ENCODE measurements at regions not wholly inside any gene's neighbourhood (a gene's known extent, or its start where the extent isn't known, plus 50 kb on each side); places are given as distances from the start of the nearest gene placed in this dataset.

- no peaks in the 10 kb centered on the region for H3K79me2 ChIP-seq (ENCODE audit: control insufficient read depth, insufficient read depth, low read length, unreplicated experiment)
- no peak overlapping the region for H3K4me3 ChIP-seq (ENCODE audit: low read depth, low read length)
- no peak overlapping the region for H2AFZ ChIP-seq (ENCODE audit: low read length, unreplicated experiment)
- H3K36me3 ChIP-seq (ENCODE audit: insufficient read depth, low read length): no peaks in the 10 kb centered on the region
- no peaks in the 10 kb centered on the region for H3K4me1 ChIP-seq (ENCODE audit: control insufficient read depth, insufficient read depth, low read length, unreplicated experiment)
- H3K27ac ChIP-seq (ENCODE audit: low read depth, low read length): no peak overlapping the region
- no peaks in the 10 kb centered on the region for H3K27me3 ChIP-seq (ENCODE audit: insufficient read depth, low read length)
Observed at GRCh38 chr1:57655161-57655560, 231.3 kb upstream of the DAB1 start.

GRCh38 chr1:57644667-57645066, 220.8 kb upstream of the DAB1 start:
- H3K79me2 ChIP-seq (ENCODE audit: control insufficient read depth, insufficient read depth, low read length, unreplicated experiment): no peaks in the 10 kb centered on the region

GRCh38 chr1:57638239-57638638, 214.4 kb upstream of the DAB1 start:
- Histone ChIP-seq H2AFZ (ENCODE audit: low read length, unreplicated experiment) (no peak overlapping the region), H3K4me1 (ENCODE audit: control insufficient read depth, insufficient read depth, low read length, unreplicated experiment) (no peaks in the 10 kb centered on the region), H3K27ac (ENCODE audit: low read depth, low read length) (no peak overlapping the region), H3K4me3 (ENCODE audit: low read depth, low read length) (no peak overlapping the region), H3K36me3 (ENCODE audit: insufficient read depth, low read length) (no peaks in the 10 kb centered on the region), H3K27me3 (ENCODE audit: insufficient read depth, low read length) (no peaks in the 10 kb centered on the region), H3K79me2 (ENCODE audit: control insufficient read depth, insufficient read depth, low read length, unreplicated experiment) (no peaks in the 10 kb centered on the region)

More at GRCh38 chr1:57644667-57645066, 220.8 kb upstream of the DAB1 start:
- Histone ChIP-seq H3K36me3 (ENCODE audit: insufficient read depth, low read length) (no peaks in the 10 kb centered on the region), H3K4me1 (ENCODE audit: control insufficient read depth, insufficient read depth, low read length, unreplicated experiment) (no peaks in the 10 kb centered on the region), H3K4me3 (ENCODE audit: low read depth, low read length) (no peak overlapping the region), H2AFZ (ENCODE audit: low read length, unreplicated experiment) (no peak overlapping the region), H3K27ac (ENCODE audit: low read depth, low read length) (no peak overlapping the region), H3K27me3 (ENCODE audit: insufficient read depth, low read length) (no peaks in the 10 kb centered on the region)

DNA sequence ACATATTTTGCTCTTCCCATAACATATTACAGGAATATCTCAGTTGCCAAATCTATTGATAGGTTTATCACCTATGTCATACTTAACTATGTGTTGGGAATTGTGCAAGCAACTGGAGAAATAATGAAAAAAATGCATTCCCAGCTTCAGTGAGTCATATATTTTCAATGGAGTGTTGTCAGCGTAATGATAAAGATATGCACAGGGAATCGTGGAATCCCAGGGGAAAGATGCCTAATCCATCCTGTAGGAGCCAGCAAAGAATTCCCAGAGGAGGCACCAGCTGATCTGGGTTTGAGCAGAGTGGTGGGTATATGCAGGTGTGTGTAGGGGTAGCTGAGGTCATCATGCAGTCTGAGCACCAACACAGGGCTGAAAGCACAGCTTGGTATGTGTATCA, 213.3 kb upstream of the DAB1 start:
- no peaks in the 10 kb centered on the region for H3K79me2 ChIP-seq (ENCODE audit: control insufficient read depth, insufficient read depth, low read length, unreplicated experiment)
- H3K4me3 ChIP-seq (ENCODE audit: low read depth, low read length): no peak overlapping the region
- no peak overlapping the region for H3K27ac ChIP-seq (ENCODE audit: low read depth, low read length)
- H3K4me1 ChIP-seq (ENCODE audit: control insufficient read depth, insufficient read depth, low read length, unreplicated experiment): no peaks in the 10 kb centered on the region
- no peaks in the 10 kb centered on the region for H3K27me3 ChIP-seq (ENCODE audit: insufficient read depth, low read length)
- H3K36me3 ChIP-seq (ENCODE audit: insufficient read depth, low read length): no peaks in the 10 kb centered on the region
- no peak overlapping the region for H2AFZ ChIP-seq (ENCODE audit: low read length, unreplicated experiment)

DNA sequence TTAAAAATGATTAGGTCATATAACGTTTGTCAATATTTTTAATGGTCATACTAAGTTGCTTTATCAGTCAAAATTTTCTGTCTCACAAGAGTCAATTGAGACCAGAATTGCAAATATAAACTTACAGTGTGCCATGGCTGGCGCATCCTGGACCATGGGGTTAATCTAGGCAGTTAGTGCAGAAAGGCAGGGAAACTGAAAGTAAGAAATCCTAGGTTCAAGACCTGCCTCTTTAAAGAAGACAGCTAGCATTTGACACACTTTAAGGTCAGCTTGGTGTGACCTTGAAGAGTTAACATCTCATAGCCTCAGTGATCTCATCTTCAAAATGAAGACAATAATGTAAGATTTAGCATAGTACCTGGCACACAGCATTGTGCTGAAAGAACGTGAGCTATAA, 210.0 kb upstream of the DAB1 start:
- Histone ChIP-seq H2AFZ (ENCODE audit: low read length, unreplicated experiment) (no peak overlapping the region), H3K4me3 (ENCODE audit: low read depth, low read length) (no peak overlapping the region), H3K79me2 (ENCODE audit: control insufficient read depth, insufficient read depth, low read length, unreplicated experiment) (no peaks in the 10 kb centered on the region), H3K27me3 (ENCODE audit: insufficient read depth, low read length) (no peaks in the 10 kb centered on the region), H3K27ac (ENCODE audit: low read depth, low read length) (no peak overlapping the region), H3K36me3 (ENCODE audit: insufficient read depth, low read length) (no peaks in the 10 kb centered on the region), H3K4me1 (ENCODE audit: control insufficient read depth, insufficient read depth, low read length, unreplicated experiment) (no peaks in the 10 kb centered on the region)

GRCh38 chr1:57633056-57633455, 209.2 kb upstream of the DAB1 start:
- H3K27ac ChIP-seq (ENCODE audit: low read depth, low read length): no peak overlapping the region
- H2AFZ ChIP-seq (ENCODE audit: low read length, unreplicated experiment): no peak overlapping the region
- H3K4me3 ChIP-seq (ENCODE audit: low read depth, low read length): no peak overlapping the region
- no peaks in the 10 kb centered on the region for H3K27me3 ChIP-seq (ENCODE audit: insufficient read depth, low read length)
- H3K36me3 ChIP-seq (ENCODE audit: insufficient read depth, low read length): no peaks in the 10 kb centered on the region
- H3K4me1 ChIP-seq (ENCODE audit: control insufficient read depth, insufficient read depth, low read length, unreplicated experiment): no peaks in the 10 kb centered on the region
- no peaks in the 10 kb centered on the region for H3K79me2 ChIP-seq (ENCODE audit: control insufficient read depth, insufficient read depth, low read length, unreplicated experiment)

GRCh38 chr1:57632401-57632800, 208.5 kb upstream of the DAB1 start:
- no peaks in the 10 kb centered on the region for H3K4me1 ChIP-seq (ENCODE audit: control insufficient read depth, insufficient read depth, low read length, unreplicated experiment)

GRCh38 chr1:57627612-57628011, 203.8 kb upstream of the DAB1 start:
- H3K36me3 ChIP-seq (ENCODE audit: insufficient read depth, low read length): no peaks in the 10 kb centered on the region
- H2AFZ ChIP-seq (ENCODE audit: low read length, unreplicated experiment): no peak overlapping the region
- no peak overlapping the region for H3K4me3 ChIP-seq (ENCODE audit: low read depth, low read length)
- no peaks in the 10 kb centered on the region for H3K79me2 ChIP-seq (ENCODE audit: control insufficient read depth, insufficient read depth, low read length, unreplicated experiment)
- no peaks in the 10 kb centered on the region for H3K27me3 ChIP-seq (ENCODE audit: insufficient read depth, low read length)
- no peak overlapping the region for H3K27ac ChIP-seq (ENCODE audit: low read depth, low read length)
- H3K4me1 ChIP-seq (ENCODE audit: control insufficient read depth, insufficient read depth, low read length, unreplicated experiment): no peaks in the 10 kb centered on the region

More at GRCh38 chr1:57632401-57632800, 208.5 kb upstream of the DAB1 start:
- H3K27ac ChIP-seq (ENCODE audit: low read depth, low read length): no peak overlapping the region
- no peak overlapping the region for H2AFZ ChIP-seq (ENCODE audit: low read length, unreplicated experiment)
- H3K36me3 ChIP-seq (ENCODE audit: insufficient read depth, low read length): no peaks in the 10 kb centered on the region
- H3K79me2 ChIP-seq (ENCODE audit: control insufficient read depth, insufficient read depth, low read length, unreplicated experiment): no peaks in the 10 kb centered on the region
- H3K4me3 ChIP-seq (ENCODE audit: low read depth, low read length): no peak overlapping the region
- H3K27me3 ChIP-seq (ENCODE audit: insufficient read depth, low read length): no peaks in the 10 kb centered on the region

DNA sequence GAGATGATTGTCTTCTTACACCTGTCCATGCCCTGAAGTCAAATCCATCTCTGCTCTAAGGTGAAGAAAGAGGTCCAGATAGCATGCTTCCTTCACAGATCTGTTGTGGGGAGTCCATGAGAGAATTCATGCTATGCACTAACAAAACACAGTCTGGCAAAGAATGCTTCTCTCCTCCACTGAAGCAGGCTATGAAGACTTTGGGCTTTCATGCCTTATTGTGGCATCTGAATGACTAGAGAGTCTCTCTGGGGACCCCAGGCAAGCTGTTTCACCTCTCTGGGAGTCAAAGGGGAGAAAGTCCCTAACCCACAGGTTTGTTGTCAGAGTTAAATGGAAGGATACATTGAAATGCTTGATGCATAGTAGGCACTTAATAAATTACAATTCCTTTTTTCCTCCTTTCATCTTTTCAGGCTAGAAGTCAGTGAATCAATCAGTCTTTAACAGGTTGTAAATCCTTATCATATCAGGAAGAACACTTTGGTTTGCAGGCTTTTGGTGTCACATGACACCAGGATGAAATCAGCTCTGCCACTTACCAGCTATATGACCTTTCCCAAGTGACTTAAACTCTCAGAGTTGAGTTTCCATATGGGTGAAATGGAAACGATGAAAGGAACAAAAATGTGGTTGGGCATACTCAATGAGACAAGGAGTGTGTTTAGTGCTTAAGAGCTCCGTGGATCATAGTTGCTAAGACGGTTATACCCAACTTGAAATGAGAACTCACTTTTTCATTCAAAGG, 200.1 kb upstream of the DAB1 start:
- no peak overlapping the region for H3K27ac ChIP-seq (ENCODE audit: low read depth, low read length)
- no peaks in the 10 kb centered on the region for H3K27me3 ChIP-seq (ENCODE audit: insufficient read depth, low read length)
- H3K79me2 ChIP-seq (ENCODE audit: control insufficient read depth, insufficient read depth, low read length, unreplicated experiment): no peaks in the 10 kb centered on the region
- H2AFZ ChIP-seq (ENCODE audit: low read length, unreplicated experiment): no peak overlapping the region
- no peaks in the 10 kb centered on the region for H3K4me1 ChIP-seq (ENCODE audit: control insufficient read depth, insufficient read depth, low read length, unreplicated experiment)
- H3K36me3 ChIP-seq (ENCODE audit: insufficient read depth, low read length): no peaks in the 10 kb centered on the region
- H3K4me3 ChIP-seq (ENCODE audit: low read depth, low read length): no peak overlapping the region

GRCh38 chr1:57623039-57623790, 199.4 kb upstream of the DAB1 start:
- Histone ChIP-seq H3K27ac (ENCODE audit: low read depth, low read length) (no peak overlapping the region), H3K27me3 (ENCODE audit: insufficient read depth, low read length) (no peaks in the 10 kb centered on the region), H3K4me1 (ENCODE audit: control insufficient read depth, insufficient read depth, low read length, unreplicated experiment) (no peaks in the 10 kb centered on the region), H3K4me3 (ENCODE audit: low read depth, low read length) (no peak overlapping the region), H3K36me3 (ENCODE audit: insufficient read depth, low read length) (no peaks in the 10 kb centered on the region), H3K79me2 (ENCODE audit: control insufficient read depth, insufficient read depth, low read length, unreplicated experiment) (no peaks in the 10 kb centered on the region), H2AFZ (ENCODE audit: low read length, unreplicated experiment) (no peak overlapping the region)

DNA sequence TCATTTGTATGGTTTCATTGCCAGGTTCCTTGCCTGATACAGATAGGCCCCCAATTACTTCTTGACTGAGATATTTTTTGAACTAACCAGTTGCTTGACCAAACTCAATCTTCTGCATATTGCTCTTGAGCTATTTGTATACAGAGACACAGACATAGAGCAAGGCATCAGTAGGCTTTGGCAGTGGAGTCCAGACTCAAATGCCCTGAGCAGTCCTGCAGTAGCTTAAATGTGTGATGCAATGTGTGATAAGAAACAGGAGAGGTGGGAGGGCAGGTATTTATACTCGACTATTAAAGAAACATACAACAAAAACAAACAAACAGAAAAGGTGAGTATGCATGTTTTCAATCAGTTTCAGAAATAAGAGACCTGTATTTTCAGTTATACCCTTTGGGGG, 197.9 kb upstream of the DAB1 start:
- Histone ChIP-seq H3K27me3 (ENCODE audit: insufficient read depth, low read length) (no peaks in the 10 kb centered on the region), H2AFZ (ENCODE audit: low read length, unreplicated experiment) (no peak overlapping the region), H3K36me3 (ENCODE audit: insufficient read depth, low read length) (no peaks in the 10 kb centered on the region), H3K79me2 (ENCODE audit: control insufficient read depth, insufficient read depth, low read length, unreplicated experiment) (no peaks in the 10 kb centered on the region), H3K27ac (ENCODE audit: low read depth, low read length) (no peak overlapping the region), H3K4me1 (ENCODE audit: control insufficient read depth, insufficient read depth, low read length, unreplicated experiment) (no peaks in the 10 kb centered on the region), H3K4me3 (ENCODE audit: low read depth, low read length) (no peak overlapping the region)

Data from ACC112 (cell line).